ENCODE measurements at regions not wholly inside any gene's neighbourhood (a gene's known extent, or its start where the extent isn't known, plus 50 kb on each side); places are given as distances from the start of the nearest gene placed in this dataset.

GRCh38 chr1:197989058-197989457 is 71.9 kb downstream of the LHX9 start:
- Histone ChIP-seq H3K4me1 (ENCODE audit: insufficient read depth, low read length, poor library complexity, severe bottlenecking) (no peaks in the 10 kb centered on the region), H3K4me3 (ENCODE audit: low read depth, low read length, poor library complexity, severe bottlenecking) (no peak overlapping the region), H3K27me3 (replicated peaks; ENCODE audit: insufficient read depth, low read depth, low read length, poor library complexity) (no peaks in the 10 kb centered on the region), H3K36me3 (ENCODE audit: insufficient read depth, low read length, poor library complexity, severe bottlenecking) (no peaks in the 10 kb centered on the region), H3K27ac (ENCODE audit: low read depth, low read length, poor library complexity, severe bottlenecking) (no peak overlapping the region), H3K9me3 (ENCODE audit: low read depth, low read length, poor library complexity, severe bottlenecking) (no peaks in the 10 kb centered on the region)
- POLR2A ChIA-PET (ENCODE audit: low non-redundant PET): no interaction called here
- no peak for TF ChIP-seq CTCF (conservative IDR thresholded peaks at IDR 0.05; ENCODE audit: low read depth, low read length)
- TF ChIP-seq EZH2 (IDR thresholded peaks at IDR 0.05; ENCODE audit: borderline replicate concordance, low read depth, low read length, poor library complexity, severe bottlenecking): no peak
- CTCF ChIA-PET: no interaction called here
- no peak for DNase-seq (ENCODE audit: low spot score)
- no TSS peak for BruUV-seq (replicated peaks)
- intact Hi-C loops (cut with micrococcal nuclease; ENCODE audit: unreplicated experiment): no loop called here

GRCh38 chr1:197991594-197991993 is 74.4 kb downstream of the LHX9 start:
- H3K36me3 ChIP-seq (ENCODE audit: insufficient read depth, low read length, poor library complexity, severe bottlenecking): no peaks in the 10 kb centered on the region
- intact Hi-C loops (cut with micrococcal nuclease; ENCODE audit: unreplicated experiment): no loop called here

GRCh38 chr1:197994907-197995407 is 77.8 kb downstream of the LHX9 start:
- no peak overlapping the region for H3K4me3 ChIP-seq (ENCODE audit: low read depth, low read length, poor library complexity, severe bottlenecking)
- BruUV-seq (replicated peaks): no TSS peak
- H3K27ac ChIP-seq (ENCODE audit: low read depth, low read length, poor library complexity, severe bottlenecking): no peak overlapping the region
- H3K4me1 ChIP-seq (ENCODE audit: insufficient read depth, low read length, poor library complexity, severe bottlenecking): no peaks in the 10 kb centered on the region
- H3K27me3 ChIP-seq (replicated peaks; ENCODE audit: insufficient read depth, low read depth, low read length, poor library complexity): no peaks in the 10 kb centered on the region
- TF ChIP-seq CTCF (conservative IDR thresholded peaks at IDR 0.05; ENCODE audit: low read depth, low read length) (no peak), EZH2 (IDR thresholded peaks at IDR 0.05; ENCODE audit: borderline replicate concordance, low read depth, low read length, poor library complexity, severe bottlenecking) (no peak)
- H3K36me3 ChIP-seq (ENCODE audit: insufficient read depth, low read length, poor library complexity, severe bottlenecking): no peaks in the 10 kb centered on the region
- ChIA-PET CTCF (no interaction called here), POLR2A (ENCODE audit: low non-redundant PET) (no interaction called here)
- intact Hi-C loops (cut with micrococcal nuclease; ENCODE audit: unreplicated experiment): no loop called here
- no peaks in the 10 kb centered on the region for H3K9me3 ChIP-seq (ENCODE audit: low read depth, low read length, poor library complexity, severe bottlenecking)
- no peak for DNase-seq (ENCODE audit: low spot score)

More at GRCh38 chr1:197991594-197991993, 74.4 kb downstream of the LHX9 start:
- no peak for DNase-seq (ENCODE audit: low spot score)
- no peaks in the 10 kb centered on the region for H3K9me3 ChIP-seq (ENCODE audit: low read depth, low read length, poor library complexity, severe bottlenecking)
- TF ChIP-seq EZH2 (IDR thresholded peaks at IDR 0.05; ENCODE audit: borderline replicate concordance, low read depth, low read length, poor library complexity, severe bottlenecking) (no peak), CTCF (conservative IDR thresholded peaks at IDR 0.05; ENCODE audit: low read depth, low read length) (no peak)
- H3K27ac ChIP-seq (ENCODE audit: low read depth, low read length, poor library complexity, severe bottlenecking): no peak overlapping the region
- CTCF ChIA-PET: no interaction called here
- POLR2A ChIA-PET (ENCODE audit: low non-redundant PET): no interaction called here
- no TSS peak for BruUV-seq (replicated peaks)
- H3K4me3 ChIP-seq (ENCODE audit: low read depth, low read length, poor library complexity, severe bottlenecking): no peak overlapping the region
- H3K27me3 ChIP-seq (replicated peaks; ENCODE audit: insufficient read depth, low read depth, low read length, poor library complexity): no peaks in the 10 kb centered on the region
- no peaks in the 10 kb centered on the region for H3K4me1 ChIP-seq (ENCODE audit: insufficient read depth, low read length, poor library complexity, severe bottlenecking)
